ENCODE measurements at regions not wholly inside any gene's neighbourhood (a gene's known extent, or its start where the extent isn't known, plus 50 kb on each side); places are given as distances from the start of the nearest gene placed in this dataset.

DNA sequence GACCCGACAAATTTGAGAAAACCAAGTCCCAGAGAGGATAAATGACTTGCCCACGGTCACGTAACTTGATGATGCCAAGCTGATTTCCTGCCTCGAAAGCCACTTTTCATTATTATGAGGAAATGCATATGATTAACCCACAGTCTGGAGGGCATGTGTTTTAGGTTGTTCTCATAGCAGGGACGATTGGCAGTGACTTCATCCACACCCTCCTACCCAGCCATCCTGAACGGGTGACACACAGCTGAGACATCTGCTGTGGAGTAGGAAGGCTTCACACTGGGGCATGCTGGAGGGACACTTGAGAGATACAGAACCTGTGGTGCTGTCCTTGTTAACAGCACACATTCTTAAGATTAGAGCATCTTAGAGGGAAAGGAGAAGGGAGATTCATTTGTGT, 65.4 kb upstream of the WDFY2 start:
- H2AFZ ChIP-seq: no peak overlapping the region
- no peaks in the 10 kb centered on the region for H4K20me1 ChIP-seq (ENCODE audit: insufficient read depth)
- H3K4me1 ChIP-seq (replicated peaks; ENCODE audit: insufficient read depth): peaks cover 35% of the 10 kb centered on the region
- H3K9me2 ChIP-seq (ENCODE audit: insufficient read depth): no peaks in the 10 kb centered on the region
- TF ChIP-seq CTCF (conservative IDR thresholded peaks at IDR 0.05): no peak
- TF ChIP-seq EZH2 (IDR thresholded peaks at IDR 0.05; ENCODE audit: low read depth): no peak
- ChIA-PET CTCF (no interaction called here), POLR2A (ENCODE audit: unreplicated experiment) (no interaction called here)
- no peak for DNase-seq
- H3K79me2 ChIP-seq (ENCODE audit: low read depth): no peaks in the 10 kb centered on the region
- H3K9me3 ChIP-seq (ENCODE audit: insufficient read depth, low read depth): no peaks in the 10 kb centered on the region
- no TSS peak for BruUV-seq (replicated peaks)
- no peak overlapping the region for H3K4me3 ChIP-seq
- no peak overlapping the region for H3K4me2 ChIP-seq
- H3F3A ChIP-seq (ENCODE audit: insufficient read depth, low read depth): peaks cover 11% of the 10 kb centered on the region
- intact Hi-C loops (cut with micrococcal nuclease; ENCODE audit: unreplicated experiment): no loop called here
- no peaks in the 10 kb centered on the region for H3K36me3 ChIP-seq (ENCODE audit: low read depth)
- no peaks in the 10 kb centered on the region for H3K27me3 ChIP-seq (ENCODE audit: insufficient read depth, low read depth)
- no peak overlapping the region for H3K27ac ChIP-seq

GRCh38 chr13:51519771-51520216, 64.5 kb upstream of the WDFY2 start:
- H3K4me1 ChIP-seq (replicated peaks; ENCODE audit: insufficient read depth): peaks cover 45% of the 10 kb centered on the region

DNA sequence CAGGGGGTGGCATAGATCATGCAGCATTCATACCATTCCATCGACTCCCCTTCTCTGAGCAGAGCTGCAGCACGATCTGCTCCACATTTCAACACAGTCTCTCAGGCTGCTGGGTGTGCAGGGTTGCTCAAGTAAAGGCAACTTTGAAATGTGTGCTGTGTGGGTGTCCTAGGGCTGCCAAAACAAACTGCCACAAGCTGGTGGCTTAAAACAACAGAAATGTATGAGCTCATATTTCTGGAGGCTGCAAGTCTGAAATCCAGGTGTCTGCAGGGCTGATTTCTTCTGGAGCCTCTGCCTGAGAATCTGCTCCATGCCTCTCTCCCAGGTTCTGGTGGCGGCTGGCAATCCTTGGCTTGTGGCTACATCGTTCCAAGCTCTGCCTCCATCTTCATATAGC, 63.7 kb upstream of the WDFY2 start:
- no peaks in the 10 kb centered on the region for H3K9me3 ChIP-seq (ENCODE audit: insufficient read depth, low read depth)
- TF ChIP-seq CTCF (conservative IDR thresholded peaks at IDR 0.05): no peak
- TF ChIP-seq EZH2 (IDR thresholded peaks at IDR 0.05; ENCODE audit: low read depth): no peak
- no peaks in the 10 kb centered on the region for H3K79me2 ChIP-seq (ENCODE audit: low read depth)
- H3K9me2 ChIP-seq (ENCODE audit: insufficient read depth): no peaks in the 10 kb centered on the region
- no peaks in the 10 kb centered on the region for H4K20me1 ChIP-seq (ENCODE audit: insufficient read depth)
- no peak overlapping the region for H3K4me3 ChIP-seq
- H3K27ac ChIP-seq: peak overlapping the region; percentile 28; the same call in 1 of the 2 replicates
- intact Hi-C loops (cut with micrococcal nuclease; ENCODE audit: unreplicated experiment): loop anchor here (5.0 kb wide), 1 partner anchor 68 kb away; the partner anchor contains the start of gene INTS6
- peak overlapping the region; percentile 31; the same call in 1 of the 2 replicates for H3K4me2 ChIP-seq
- DNase-seq: peak in 1 of 2 experiments; percentile 67
- ChIA-PET CTCF (no interaction called here), POLR2A (ENCODE audit: unreplicated experiment) (no interaction called here)
- H3K36me3 ChIP-seq (ENCODE audit: low read depth): no peaks in the 10 kb centered on the region
- no peaks in the 10 kb centered on the region for H3K27me3 ChIP-seq (ENCODE audit: insufficient read depth, low read depth)
- H2AFZ ChIP-seq: 0 out of 2 replicates have a peak overlapping the region, but pooled peaks have one; percentile 31
- peaks cover 52% of the 10 kb centered on the region for H3K4me1 ChIP-seq (replicated peaks; ENCODE audit: insufficient read depth)
- H3F3A ChIP-seq (ENCODE audit: insufficient read depth, low read depth): peaks cover 17% of the 10 kb centered on the region
- BruUV-seq (replicated peaks): no TSS peak

More at GRCh38 chr13:51519771-51520216, 64.5 kb upstream of the WDFY2 start:
- Histone ChIP-seq H3K27me3 (ENCODE audit: insufficient read depth, low read depth) (no peaks in the 10 kb centered on the region), H3K9me3 (ENCODE audit: insufficient read depth, low read depth) (no peaks in the 10 kb centered on the region), H3K27ac (0 out of 2 replicates have a peak overlapping the region, but pooled peaks have one; percentile 28), H3F3A (ENCODE audit: insufficient read depth, low read depth) (peaks cover 17% of the 10 kb centered on the region), H3K79me2 (ENCODE audit: low read depth) (no peaks in the 10 kb centered on the region), H3K9me2 (ENCODE audit: insufficient read depth) (no peaks in the 10 kb centered on the region), H3K4me3 (no peak overlapping the region), H4K20me1 (ENCODE audit: insufficient read depth) (no peaks in the 10 kb centered on the region), H3K36me3 (ENCODE audit: low read depth) (no peaks in the 10 kb centered on the region), H2AFZ (0 out of 2 replicates have a peak overlapping the region, but pooled peaks have one; percentile 31), H3K4me2 (peak overlapping the region; percentile 31)
- peak in 1 of 2 experiments; percentile 60 for DNase-seq
- TF ChIP-seq EZH2 (IDR thresholded peaks at IDR 0.05; ENCODE audit: low read depth) (no peak), CTCF (conservative IDR thresholded peaks at IDR 0.05) (no peak)
- intact Hi-C loops (cut with micrococcal nuclease; ENCODE audit: unreplicated experiment): loop anchor here (5.0 kb wide), 1 partner anchor 67 kb away; the partner anchor contains the start of gene INTS6
- CTCF ChIA-PET: no interaction called here
- POLR2A ChIA-PET (ENCODE audit: unreplicated experiment): no interaction called here
- BruUV-seq (replicated peaks): no TSS peak
